B cell (primary cell): ENCODE measurements at regions not wholly inside any gene's neighbourhood (a gene's known extent, or its start where the extent isn't known, plus 50 kb on each side); places are given as distances from the start of the nearest gene placed in this dataset.

Source experiments
- ATAC-seq: fragments of 200-7000 bp; cut with Tn5 transposase; one replicate; pipeline ENCODE4 v1.10.0; 2021; ENCODE audit warnings: low read depth, mild to moderate bottlenecking, moderate number of reproducible peaks, moderate library complexity
- CTCF ChIA-PET: fragments of 350-600 bp; sonication (Branson Sonifier 250); formaldehyde crosslinking; loops from one replicate; lab custom pipeline; 2021; ENCODE audit warnings: antibody characterized with exemption, inconsistent platforms; lab: Charles Lee
- POLR2A ChIA-PET: fragments of 350-600 bp; sonication (Branson Sonifier 250); formaldehyde crosslinking; loops from one replicate; lab custom pipeline; 2021; ENCODE audit warnings: antibody characterized with exemption; lab: Charles Lee
- DNase-seq: peaks from one replicate; pipeline ENCODE4 v3.0.0; 2013
- H2AFZ ChIP-seq: 2 replicates; pipeline ENCODE4 v1.6.1; 2012; ENCODE audit warnings: mild to moderate bottlenecking, low read depth, low read length; ENCODE audit not compliant: insufficient read depth, poor library complexity, severe bottlenecking
- H3K27ac ChIP-seq, 2 donors: 1 replicate in 1 of 2; 2 replicates in 1 of 2; pipeline ENCODE4 v1.5.1; 2012 to 2013; ENCODE audit warnings: low read length in 2 of 2, mild to moderate bottlenecking in 2 of 2, moderate library complexity in 1 of 2
- H3K27me3 ChIP-seq, 4 experiments: fragments of 200-600 bp in 1 of 4; sonication (generic) in 1 of 4; replicated peaks in 1 of 4; 1 replicate in 2 of 4; 2 replicates in 2 of 4; pipeline versions ENCODE4 v1.6.1 to v1.7.0; 2013 to 2016; ENCODE audit warnings: low read length in 3 of 4, mild to moderate bottlenecking in 2 of 4, mixed read lengths in 1 of 4, moderate library complexity in 1 of 4; ENCODE audit not compliant: insufficient read depth in 4 of 4, control insufficient read depth in 3 of 4; ENCODE audit errors: control extremely low read depth in 1 of 4
- H3K36me3 ChIP-seq, 2 experiments: replicated peaks in 1 of 2; 1 replicate in 1 of 2; 2 replicates in 1 of 2; pipeline versions ENCODE4 v1.6.1 to v1.7.1; 2013; ENCODE audit warnings: low read length in 1 of 2; ENCODE audit not compliant: insufficient read depth in 2 of 2, control insufficient read depth in 1 of 2; ENCODE audit errors: control extremely low read depth in 1 of 2, extremely low read depth in 1 of 2
- H3K4me1 ChIP-seq, 2 donors: fragments of 200-600 bp in 1 of 2; sonication (generic) in 1 of 2; 1 replicate in 1 of 2; 2 replicates in 1 of 2; pipeline versions ENCODE4 v1.5.1 to v1.6.1; 2013 to 2017; ENCODE audit warnings: low read length in 2 of 2; ENCODE audit not compliant: control insufficient read depth in 2 of 2, insufficient read depth in 2 of 2
- H3K4me2 ChIP-seq: replicated peaks from 2 replicates; pipeline ENCODE3; 2012; ENCODE audit warnings: mild to moderate bottlenecking, low read depth, low read length; ENCODE audit not compliant: poor library complexity, severe bottlenecking
- H3K4me3 ChIP-seq, 5 experiments: fragments of 200-600 bp in 1 of 5; sonication (generic) in 1 of 5; 1 replicate in 3 of 5; 2 replicates in 2 of 5; pipeline versions ENCODE4 v1.5.1 to v1.7.0; 2011 to 2016; ENCODE audit warnings: low read length in 4 of 5, mild to moderate bottlenecking in 4 of 5, low read depth in 2 of 5, control low read depth in 1 of 5, moderate library complexity in 1 of 5; ENCODE audit not compliant: insufficient read depth in 1 of 5; ENCODE audit errors: control extremely low read depth in 1 of 5, extremely low read depth in 1 of 5
- H3K79me2 ChIP-seq: fragments of 200-600 bp; sonication (generic); one replicate; pipeline ENCODE4 v1.6.0; 2016; ENCODE audit warnings: low read length; ENCODE audit not compliant: control insufficient read depth, insufficient read depth
- H3K9ac ChIP-seq: fragments of 200-600 bp; sonication (generic); 2 replicates; pipeline ENCODE4 v1.6.1; 2017; ENCODE audit warnings: mild to moderate bottlenecking, low read length, moderate library complexity
- H3K9me3 ChIP-seq, 3 donors: one replicate each; pipeline versions ENCODE4 v1.6.1 to v1.7.1; 2013; ENCODE audit warnings: low read length in 2 of 3; ENCODE audit not compliant: control insufficient read depth in 2 of 3, insufficient read depth in 1 of 3; ENCODE audit errors: control extremely low read depth in 1 of 3
- H4K20me1 ChIP-seq: 2 replicates; pipeline ENCODE4 v1.6.0; 2012; ENCODE audit warnings: mild to moderate bottlenecking, low read length; ENCODE audit not compliant: insufficient read depth, control insufficient read depth, poor library complexity, severe bottlenecking
- H3K27ac Mint-ChIP-seq: one replicate; pipeline ENCODE4 v1.8.0; 2021; ENCODE audit warnings: mixed read lengths
- H3K27me3 Mint-ChIP-seq: one replicate; pipeline ENCODE4 v1.8.0; 2021; ENCODE audit warnings: mixed read lengths
- H3K4me1 Mint-ChIP-seq: one replicate; pipeline ENCODE4 v1.8.0; 2021; ENCODE audit warnings: mixed read lengths
- H3K4me3 Mint-ChIP-seq: one replicate; pipeline ENCODE4 v1.8.0; 2021; ENCODE audit warnings: mixed read lengths
- H3K9me3 Mint-ChIP-seq: one replicate; pipeline ENCODE4 v1.8.0; 2022; ENCODE audit warnings: mixed read lengths; ENCODE audit not compliant: insufficient read depth
- CTCF ChIP-seq: fragments of 200-600 bp; IDR thresholded peaks from one replicate; pipeline ENCODE4 v1.8.0; 2022; ENCODE audit warnings: antibody characterized with exemption, mild to moderate bottlenecking
- EZH2 ChIP-seq: IDR thresholded peaks from 2 replicates; pipeline ENCODE4 v1.6.1; 2012; ENCODE audit warnings: borderline replicate concordance, low read depth, mild to moderate bottlenecking, moderate library complexity, low read length; ENCODE audit not compliant: insufficient read depth, poor library complexity, severe bottlenecking
- WGBS: methylation state at CpG from one replicate; pipeline ENCODE4 v1.1.5; 2013; ENCODE audit warnings: missing lambda C conversion rate; ENCODE audit not compliant: insufficient coverage; 5-methylcytosine and 5-hydroxymethylcytosine counted together
- intact Hi-C: fragments of 100-400 bp; cut with micrococcal nuclease; formaldehyde crosslinking; loops from one replicate; pipeline ENCODE4 v1.10.0; 2022

- DNase-seq (no peak), ATAC-seq (no peak)
- Mint-ChIP-seq H3K4me3 (no peak overlapping the region), H3K4me1 (no peaks in the 10 kb centered on the region), H3K27ac (no peak overlapping the region), H3K27me3 (no peaks in the 10 kb centered on the region), H3K9me3 (no peaks in the 10 kb centered on the region)
- intact Hi-C loops, result no loop called here
- POLR2A ChIA-PET, result no interaction called here
- no peaks in the 10 kb centered on the region for H3K27me3 ChIP-seq
- no peak overlapping the region for H3K4me3 ChIP-seq
- H3K27ac ChIP-seq, result no peak overlapping the region
- H2AFZ ChIP-seq, result no peak overlapping the region
- H3K36me3 ChIP-seq, result no peaks in the 10 kb centered on the region
- CTCF ChIA-PET, result no interaction called here
- no peaks in the 10 kb centered on the region for H3K4me1 ChIP-seq
- TF ChIP-seq EZH2 (no peak), CTCF (no peak)
- H4K20me1 ChIP-seq, result no peaks in the 10 kb centered on the region
- H3K4me2 ChIP-seq, result no peak overlapping the region
- peaks cover 0 to 3% (median 0%) of the 10 kb centered on the region in 3 donors for H3K9me3 ChIP-seq
- no peaks in the 10 kb centered on the region for H3K79me2 ChIP-seq
- H3K9ac ChIP-seq, result no peak overlapping the region
These were observed 110.2 kb downstream of the HTR1B start for GRCh38 chr6:77353129-77353528.

DNA sequence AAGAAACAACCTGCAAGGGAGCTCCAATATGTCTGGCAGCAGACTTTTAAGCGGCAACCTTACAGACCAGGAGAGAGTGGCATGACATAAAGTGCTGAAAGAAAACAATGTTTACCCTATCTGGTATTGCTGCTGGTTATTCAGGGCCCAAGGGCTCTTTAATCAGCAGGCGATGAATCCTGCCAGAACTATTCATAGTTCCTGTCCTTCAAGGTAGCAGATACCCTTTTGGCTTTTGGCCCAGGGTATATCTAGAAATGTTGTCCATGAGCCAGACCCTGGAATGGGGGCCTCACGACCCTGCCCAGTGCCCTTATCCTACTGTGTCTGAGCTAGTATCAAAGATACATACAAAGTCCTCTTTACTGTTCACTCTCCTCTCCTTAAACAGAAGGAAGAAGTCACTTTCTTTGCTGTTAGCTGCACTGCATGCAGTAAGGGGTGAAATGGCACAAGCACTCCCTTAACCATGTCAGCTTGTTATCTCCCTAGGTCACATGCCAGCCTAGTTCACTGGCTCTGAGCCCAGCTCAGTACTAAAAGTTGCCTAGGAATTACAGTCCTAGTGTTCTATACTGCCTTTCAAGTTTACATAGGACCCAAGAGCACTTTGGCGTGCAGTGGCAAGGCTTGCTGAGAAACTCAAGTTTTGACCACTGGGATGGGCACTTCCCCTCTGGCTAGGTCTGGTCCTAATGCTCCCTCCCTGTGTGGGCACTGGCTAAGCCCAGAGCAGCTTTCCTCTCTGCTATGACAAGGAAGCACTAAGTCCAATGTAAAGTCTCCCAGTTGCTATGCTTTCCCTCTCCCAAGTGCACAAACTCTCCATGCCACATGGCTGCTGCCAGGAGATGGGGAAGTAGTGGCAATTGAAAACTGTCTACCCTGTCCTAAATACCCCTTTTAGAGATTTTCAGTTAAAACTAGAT is 122.0 kb downstream of the HTR1B start:
- H3K27me3 Mint-ChIP-seq, result no peaks in the 10 kb centered on the region
- Histone ChIP-seq H3K4me2 (no peak overlapping the region), H3K36me3 (no peaks in the 10 kb centered on the region), H2AFZ (no peak overlapping the region), H3K4me3 (no peak overlapping the region), H3K27ac (no peak overlapping the region), H3K4me1 (no peaks in the 10 kb centered on the region), H4K20me1 (no peaks in the 10 kb centered on the region), H3K9ac (no peak overlapping the region), H3K9me3 (peaks cover 0 to 9% (median 0%) of the 10 kb centered on the region in 3 donors), H3K27me3 (no peaks in the 10 kb centered on the region), H3K79me2 (no peaks in the 10 kb centered on the region)
- POLR2A ChIA-PET, result no interaction called here
- intact Hi-C loops, result no loop called here
- H3K4me1 Mint-ChIP-seq, result no peaks in the 10 kb centered on the region
- no peaks in the 10 kb centered on the region for H3K9me3 Mint-ChIP-seq
- DNase-seq (no peak), ATAC-seq (no peak)
- CTCF ChIA-PET, result no interaction called here
- no peak overlapping the region for H3K4me3 Mint-ChIP-seq
- TF ChIP-seq EZH2 (no peak), CTCF (no peak)
- H3K27ac Mint-ChIP-seq, result no peak overlapping the region
- 100% methylated on average over 3 of the region's 4 CpGs for WGBS
